ENCODE measurements at regions not wholly inside any gene's neighbourhood (a gene's known extent, or its start where the extent isn't known, plus 50 kb on each side); places are given as distances from the start of the nearest gene placed in this dataset.

- DNase-seq (ENCODE audit: low read depth), result no peak
- TF ChIP-seq CTCF (conservative IDR thresholded peaks at IDR 0.05; ENCODE audit: low read length), result no peak
- H3K4me3 ChIP-seq (ENCODE audit: low read length), result no peak overlapping the region
These were observed 209.7 kb downstream of the BCAT1 start for GRCh38 chr12:24739106-24739779.

- DNase-seq (ENCODE audit: low read depth), result no peak
- H3K4me3 ChIP-seq (ENCODE audit: low read length), result no peak overlapping the region
- no peak for TF ChIP-seq CTCF (conservative IDR thresholded peaks at IDR 0.05; ENCODE audit: low read length)
These were observed 210.5 kb downstream of the BCAT1 start for GRCh38 chr12:24738441-24738840.

- no peak overlapping the region for H3K4me3 ChIP-seq (ENCODE audit: low read length)
- no peak for DNase-seq (ENCODE audit: low read depth)
- TF ChIP-seq CTCF (conservative IDR thresholded peaks at IDR 0.05; ENCODE audit: low read length), result no peak
These were observed 217.3 kb downstream of the BCAT1 start for GRCh38 chr12:24731596-24731995.

- TF ChIP-seq CTCF (conservative IDR thresholded peaks at IDR 0.05; ENCODE audit: low read length), result no peak
- H3K4me3 ChIP-seq (ENCODE audit: low read length), result no peak overlapping the region
- no peak for DNase-seq (ENCODE audit: low read depth)
These were observed 218.4 kb downstream of the BCAT1 start for GRCh38 chr12:24730489-24730896.

- H3K4me3 ChIP-seq (ENCODE audit: low read length), result no peak overlapping the region
- TF ChIP-seq CTCF (conservative IDR thresholded peaks at IDR 0.05; ENCODE audit: low read length), result no peak
- DNase-seq (ENCODE audit: low read depth), result no peak
These were observed 220.1 kb downstream of the BCAT1 start for GRCh38 chr12:24728826-24729225.

- peak; percentile 51 for TF ChIP-seq CTCF (conservative IDR thresholded peaks at IDR 0.05; ENCODE audit: low read length)
- no peak overlapping the region for H3K4me3 ChIP-seq (ENCODE audit: low read length)
- peak; percentile 10 for DNase-seq (ENCODE audit: low read depth)
These were observed 220.5 kb downstream of the BCAT1 start for GRCh38 chr12:24728366-24728765.

- H3K4me3 ChIP-seq (ENCODE audit: low read length), result no peak overlapping the region
- no peak for DNase-seq (ENCODE audit: low read depth)
- TF ChIP-seq CTCF (conservative IDR thresholded peaks at IDR 0.05; ENCODE audit: low read length), result no peak
These were observed 223.3 kb downstream of the BCAT1 start for GRCh38 chr12:24725616-24726015.

All from AG10803 (cell line).